CD4-positive, alpha-beta T cell treated with Interleukin-17A for 1 hour (primary cell): ENCODE measurements at regions not wholly inside any gene's neighbourhood (a gene's known extent, or its start where the extent isn't known, plus 50 kb on each side); places are given as distances from the start of the nearest gene placed in this dataset.
"Not testable (repeated sequence)": the region's sequence is repeated elsewhere in the genome, so short reads cannot be mapped to it uniquely, and the experiment has no call there.

Experiments
- DNase-seq: peaks from one replicate; pipeline ENCODE4 v3.0.0-alpha.2; 2020

DNA sequence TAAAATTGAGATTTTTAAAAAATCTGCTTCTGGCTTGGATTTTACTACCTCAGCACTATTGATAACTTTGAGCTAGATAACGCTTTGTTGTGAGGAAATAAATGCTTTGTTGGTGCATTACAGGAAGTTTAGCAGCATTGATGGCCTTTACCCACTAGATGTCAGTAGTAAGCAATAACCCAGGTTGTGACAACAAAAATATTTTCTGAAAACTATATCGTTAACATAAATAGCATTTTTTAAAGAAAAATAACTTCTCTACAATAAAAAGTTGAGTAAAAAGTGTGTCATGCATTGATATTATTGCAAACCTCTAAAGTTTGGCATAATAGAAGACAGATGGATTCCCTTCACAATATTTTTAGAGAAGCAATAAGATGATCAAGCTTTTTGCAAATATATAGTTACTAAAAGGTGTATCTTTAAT lies 1246.5 kb downstream of the UQCRFS1 start:
- DNase-seq, result no peak

DNA sequence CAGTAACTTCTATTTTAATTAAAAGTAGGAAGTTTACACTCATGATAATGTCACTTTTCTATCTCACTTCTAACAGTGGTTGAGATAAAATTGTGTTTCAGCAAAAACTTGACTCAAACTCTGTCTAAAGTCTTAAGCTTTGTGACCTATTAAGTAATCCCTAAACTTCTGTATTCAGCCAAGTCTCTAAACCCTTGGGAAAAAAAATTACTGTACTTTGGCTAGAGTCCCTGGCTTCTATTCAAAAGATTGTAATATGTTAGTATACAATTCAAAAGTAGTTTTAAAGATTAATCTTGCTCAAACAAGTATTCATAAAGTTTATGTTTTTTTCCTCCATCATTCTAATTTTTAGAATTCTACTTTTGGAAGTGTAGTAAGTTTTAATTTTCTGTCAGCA lies 1248.8 kb downstream of the UQCRFS1 start:
- DNase-seq, result no peak

DNA sequence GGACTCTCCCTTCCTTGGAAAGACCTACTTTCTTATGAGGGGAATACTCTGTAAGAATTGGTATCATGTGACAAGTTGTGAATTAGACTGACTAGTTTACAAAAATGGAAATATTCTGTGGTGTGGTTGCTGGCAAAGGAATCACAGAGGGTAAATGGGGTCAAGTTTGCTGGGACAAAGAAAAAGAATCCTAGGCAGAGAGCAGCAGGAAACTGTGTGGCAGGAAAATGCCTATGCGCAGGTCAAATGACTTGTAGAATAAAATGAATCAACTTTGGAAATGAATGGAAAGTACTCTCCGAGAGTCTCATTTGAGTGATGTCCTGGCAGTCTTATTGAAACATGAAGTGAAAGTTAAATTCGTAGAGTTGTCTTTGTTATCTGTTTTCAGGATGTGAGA lies 1250.7 kb downstream of the UQCRFS1 start:
- DNase-seq, result no peak

GRCh38 chr19:27955485-27956480 lies 1257.2 kb downstream of the UQCRFS1 start:
- no peak for DNase-seq

DNA sequence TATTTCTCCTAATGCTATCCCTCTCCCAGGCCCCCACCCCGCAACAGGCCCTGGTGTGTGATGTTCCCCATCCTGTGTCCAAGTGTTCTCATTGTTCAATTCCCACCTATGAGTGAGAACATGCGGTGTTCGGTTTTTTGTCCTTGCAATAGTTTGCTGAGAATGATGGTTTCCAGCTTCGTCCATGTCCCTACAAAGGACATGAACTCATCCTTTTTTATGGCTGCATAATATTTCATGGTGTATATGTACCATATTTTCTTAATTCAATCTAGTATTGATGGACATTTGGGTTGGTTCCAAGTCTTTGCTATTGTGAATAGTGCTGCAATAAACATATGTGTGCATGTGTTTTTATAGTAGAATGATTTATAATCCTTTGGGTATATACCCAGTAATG lies 1270.3 kb downstream of the UQCRFS1 start:
- not testable (repeated sequence) for DNase-seq

DNA sequence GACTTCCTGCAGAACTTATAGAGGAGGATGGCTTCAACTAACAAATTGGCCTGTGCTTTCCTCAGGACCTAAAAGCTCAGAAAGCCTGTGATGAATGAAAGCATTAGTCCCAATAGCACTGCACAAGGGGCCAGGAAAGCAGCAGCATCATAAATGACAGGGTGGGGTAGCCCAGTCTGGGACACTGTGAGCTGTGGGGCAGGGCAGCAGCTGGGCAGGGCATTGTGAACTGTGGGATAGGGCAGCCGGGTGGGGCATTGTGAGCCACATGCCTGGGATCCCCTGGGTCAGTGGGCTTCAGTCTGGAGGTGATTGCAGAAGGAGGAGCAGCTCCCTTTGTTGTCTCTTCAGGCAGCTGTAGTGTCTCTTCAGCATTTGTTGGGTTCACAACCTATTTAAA lies 1276.8 kb downstream of the UQCRFS1 start:
- DNase-seq, result no peak

DNA sequence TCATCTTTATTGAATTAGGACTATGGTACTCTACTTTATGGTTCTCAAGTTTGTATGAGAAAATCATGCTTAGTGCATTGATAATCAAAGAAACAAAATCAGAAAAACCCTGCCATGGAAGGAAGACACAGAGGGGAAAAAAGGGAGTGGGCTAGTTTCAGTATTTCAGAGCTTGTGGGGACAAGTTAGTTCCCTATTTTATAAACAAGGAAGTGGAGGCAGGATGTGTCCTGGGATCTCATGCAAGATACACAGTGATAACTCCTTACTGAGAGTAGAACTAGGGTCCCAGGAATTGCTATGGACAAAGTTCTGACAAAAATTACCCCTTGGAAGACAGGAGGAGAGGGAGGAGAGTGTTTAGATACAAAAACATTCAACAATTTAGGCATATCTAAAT lies 1277.3 kb downstream of the UQCRFS1 start:
- DNase-seq, result no peak

DNA sequence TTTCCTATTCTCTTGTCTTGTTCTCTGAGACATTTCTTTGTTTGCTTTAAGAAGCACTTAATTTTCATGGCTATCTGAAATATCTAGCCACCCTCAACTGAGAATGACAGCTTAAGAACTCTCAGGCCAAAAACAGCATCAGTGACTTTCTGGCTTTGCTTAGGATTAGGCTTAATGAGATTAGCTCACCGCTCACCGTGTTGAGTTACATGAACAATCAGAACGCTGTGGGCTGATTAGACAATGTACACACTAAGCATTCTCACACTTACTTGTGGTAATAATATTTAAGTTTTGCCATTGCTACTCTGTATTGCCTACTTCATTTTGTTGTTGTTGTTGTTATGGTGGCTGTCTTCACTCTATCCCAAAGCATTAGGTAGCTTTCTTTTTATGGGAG lies 1283.6 kb downstream of the UQCRFS1 start:
- no peak for DNase-seq

GRCh38 chr19:27925202-27925601 lies 1287.7 kb downstream of the UQCRFS1 start:
- DNase-seq, result no peak

- no peak for DNase-seq
These were observed 1290.0 kb downstream of the UQCRFS1 start for GRCh38 chr19:27922970-27923369.

- no peak for DNase-seq
These were observed 1292.2 kb downstream of the UQCRFS1 start for GRCh38 chr19:27920774-27921173.

GRCh38 chr19:27918818-27919217 lies 1294.1 kb downstream of the UQCRFS1 start:
- no peak for DNase-seq

GRCh38 chr19:27911122-27911898 lies 1301.6 kb downstream of the UQCRFS1 start:
- DNase-seq, result no peak

DNA sequence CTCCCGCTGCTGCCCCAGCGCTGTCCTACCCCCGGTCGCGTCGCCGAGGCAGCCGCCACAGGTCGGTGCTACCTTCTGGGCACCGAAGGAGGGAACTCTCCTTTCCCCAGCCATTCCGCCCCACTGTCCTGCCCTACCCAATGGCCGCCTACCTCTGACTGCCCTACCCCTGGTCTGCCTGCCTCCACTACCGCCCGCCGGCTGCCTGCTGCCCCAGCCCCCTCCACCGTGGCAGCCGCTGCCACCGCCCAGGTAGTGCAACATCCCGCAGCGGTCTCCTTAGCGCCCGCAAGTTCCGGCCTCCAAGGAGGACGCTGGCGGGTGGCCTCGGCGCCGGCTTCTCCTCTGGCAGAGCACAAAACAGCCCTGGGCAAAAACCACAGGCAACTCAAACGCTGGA lies 1303.1 kb downstream of the UQCRFS1 start:
- DNase-seq, result no peak

- DNase-seq, result no peak
These were observed 1303.6 kb downstream of the UQCRFS1 start for GRCh38 chr19:27909185-27909840.

- DNase-seq, result no peak
These were observed 1306.9 kb downstream of the UQCRFS1 start for GRCh38 chr19:27906081-27906480.

DNA sequence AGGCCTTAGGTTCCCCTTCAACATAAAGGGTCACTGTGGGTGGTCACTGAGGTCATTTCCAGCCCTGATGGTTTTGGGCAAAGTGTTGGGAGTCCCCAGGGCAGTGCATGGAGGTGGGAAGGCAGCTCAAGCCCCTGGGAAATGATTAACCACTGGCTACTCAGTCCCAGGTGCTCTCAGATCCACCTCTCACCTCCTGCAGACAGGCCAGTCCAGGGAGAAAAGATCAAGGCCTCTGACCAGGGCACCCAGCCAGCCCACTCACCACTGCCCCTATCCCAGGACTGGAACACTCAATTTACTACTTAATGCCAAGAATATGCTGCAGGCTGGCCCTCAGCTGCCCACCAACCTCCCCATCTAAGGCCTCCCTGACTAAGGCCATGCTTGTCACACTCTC lies 1307.9 kb downstream of the UQCRFS1 start:
- no peak for DNase-seq

GRCh38 chr19:27901078-27901477 lies 1311.9 kb downstream of the UQCRFS1 start:
- no peak for DNase-seq

DNA sequence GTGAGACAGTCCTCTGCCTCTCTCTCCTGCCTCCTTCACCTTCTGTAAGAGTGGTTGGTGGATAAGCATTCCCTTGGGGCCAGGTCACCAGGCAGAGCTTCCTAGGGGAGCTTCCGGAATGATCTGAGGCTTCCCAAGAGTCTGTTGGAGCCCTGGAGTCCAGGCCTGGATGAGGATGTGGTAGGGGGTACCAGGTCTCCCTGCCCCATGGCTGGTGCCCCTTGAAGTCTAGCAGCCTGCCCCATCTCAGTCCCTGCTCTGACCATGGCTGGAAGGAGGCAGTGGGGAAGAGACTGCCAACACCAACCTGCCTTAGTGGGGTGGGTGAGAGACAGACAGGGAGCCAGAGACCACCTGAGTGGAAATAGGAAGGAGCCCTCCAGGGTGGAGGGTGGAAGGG lies 1316.9 kb downstream of the UQCRFS1 start:
- no peak for DNase-seq

DNA sequence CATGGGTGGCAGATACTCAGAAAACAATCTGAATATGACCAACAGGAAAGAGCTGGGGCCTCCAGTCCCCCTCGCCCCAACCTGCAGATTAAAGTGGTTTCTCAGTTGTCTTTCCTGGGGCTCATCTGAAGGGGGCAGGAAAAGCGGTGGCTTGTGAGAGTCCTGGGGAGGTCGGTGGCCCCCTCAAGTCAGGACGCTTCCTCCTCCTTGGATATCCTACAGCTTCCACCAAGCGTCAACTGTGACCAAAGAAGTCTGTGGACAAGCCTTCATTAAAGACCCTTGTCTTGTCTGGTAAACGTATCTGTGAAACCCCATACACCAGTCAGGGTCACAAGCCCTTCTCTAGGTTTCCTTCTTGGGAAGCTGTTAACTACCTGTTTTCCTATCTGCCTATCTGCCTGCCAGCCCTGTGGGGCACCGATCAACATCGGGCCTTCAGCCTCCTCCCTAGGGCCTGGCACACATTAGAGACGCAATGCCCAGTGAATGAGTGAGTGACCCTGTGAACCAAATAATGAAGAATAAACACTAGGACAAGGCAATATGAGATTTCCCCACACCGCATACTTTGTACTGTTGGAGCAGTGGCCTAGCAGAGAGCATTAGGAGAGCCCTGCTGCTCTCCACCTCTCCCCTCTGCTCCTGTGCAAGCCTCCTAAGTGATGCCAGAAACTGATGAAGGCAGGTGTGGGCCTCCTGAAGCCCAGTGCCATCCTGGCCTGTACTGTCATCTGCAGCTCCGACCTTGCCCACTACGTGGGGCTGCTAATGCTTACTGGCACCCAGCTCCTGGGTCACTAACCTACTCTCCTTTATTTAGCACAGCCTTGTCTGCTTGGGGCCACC lies 1317.8 kb downstream of the UQCRFS1 start:
- DNase-seq, result no peak

DNA sequence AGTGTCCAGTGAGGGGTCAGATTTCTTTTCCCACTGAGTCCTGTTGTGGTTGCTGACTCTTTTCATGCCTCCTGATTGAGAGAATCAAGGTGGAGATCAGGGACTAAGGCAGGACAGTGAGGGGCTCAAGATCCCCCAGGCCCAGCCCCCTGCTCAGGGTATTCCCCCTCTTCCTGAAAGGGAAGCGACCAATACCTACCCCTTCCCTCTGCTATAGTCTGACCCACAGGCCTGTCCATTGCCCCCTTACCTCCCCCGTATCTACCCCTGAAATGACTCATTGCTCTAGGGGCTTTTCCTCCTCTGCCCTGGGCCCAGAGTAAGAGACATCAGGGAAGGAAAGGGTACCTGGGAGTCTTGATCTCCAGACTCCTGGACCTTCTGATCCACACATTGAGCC lies 1320.5 kb downstream of the UQCRFS1 start:
- no peak for DNase-seq

DNA sequence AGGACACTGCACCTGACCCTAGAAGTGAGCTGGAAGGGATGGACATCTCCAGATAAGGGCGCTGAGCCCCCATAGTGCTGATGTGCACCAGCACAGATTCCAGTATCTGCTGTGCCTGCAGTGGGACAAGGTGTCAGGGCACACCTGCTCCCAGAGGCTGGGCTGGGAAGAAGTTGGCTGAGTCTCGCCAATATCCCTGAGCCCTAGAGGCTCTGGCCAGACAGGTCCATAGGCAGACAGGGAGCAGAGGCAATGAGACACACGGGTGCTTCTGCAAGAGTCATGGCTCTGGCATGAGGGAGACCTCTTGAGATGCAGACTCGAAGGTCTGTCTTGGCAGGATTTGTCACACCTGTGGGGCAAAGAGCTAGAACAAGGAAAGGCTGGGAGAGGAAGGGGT lies 1321.5 kb downstream of the UQCRFS1 start:
- no peak for DNase-seq
